HFFc6 (cell line): ENCODE measurements at regions not wholly inside any gene's neighbourhood (a gene's known extent, or its start where the extent isn't known, plus 50 kb on each side); places are given as distances from the start of the nearest gene placed in this dataset.

ENCODE experiments used
- DNase-seq: peaks from one replicate; pipeline ENCODE4 v3.0.0-alpha.2; 2018
- H3K27ac Mint-ChIP-seq: 2 replicates; pipeline ENCODE4 v1.8.0; 2020; ENCODE audit warnings: mild to moderate bottlenecking, mixed read lengths
- H3K27me3 Mint-ChIP-seq: 2 replicates; pipeline ENCODE4 v1.8.0; 2021; ENCODE audit warnings: mild to moderate bottlenecking, moderate library complexity, mixed read lengths; ENCODE audit not compliant: insufficient read depth
- H3K36me3 Mint-ChIP-seq: 2 replicates; pipeline ENCODE4 v1.8.0; 2021; ENCODE audit warnings: low read depth, mixed read lengths
- H3K4me1 Mint-ChIP-seq: 2 replicates; pipeline ENCODE4 v1.8.0; 2020; ENCODE audit warnings: low read depth, mixed read lengths
- H3K4me3 Mint-ChIP-seq: 2 replicates; pipeline ENCODE4 v1.8.0; 2020; ENCODE audit warnings: mild to moderate bottlenecking, moderate library complexity, mixed read lengths
- H3K9me3 Mint-ChIP-seq: 2 replicates; pipeline ENCODE4 v1.8.0; 2020; ENCODE audit warnings: mild to moderate bottlenecking, mixed read lengths
- TF ChIP-seq, protein P1 (sequence below): fragments of 200-600 bp; sonication (generic); IDR thresholded peaks from 2 replicates; pipeline ENCODE4 v1.5.0; 2021; ENCODE audit warnings: antibody characterized with exemption, mild to moderate bottlenecking

DNA sequence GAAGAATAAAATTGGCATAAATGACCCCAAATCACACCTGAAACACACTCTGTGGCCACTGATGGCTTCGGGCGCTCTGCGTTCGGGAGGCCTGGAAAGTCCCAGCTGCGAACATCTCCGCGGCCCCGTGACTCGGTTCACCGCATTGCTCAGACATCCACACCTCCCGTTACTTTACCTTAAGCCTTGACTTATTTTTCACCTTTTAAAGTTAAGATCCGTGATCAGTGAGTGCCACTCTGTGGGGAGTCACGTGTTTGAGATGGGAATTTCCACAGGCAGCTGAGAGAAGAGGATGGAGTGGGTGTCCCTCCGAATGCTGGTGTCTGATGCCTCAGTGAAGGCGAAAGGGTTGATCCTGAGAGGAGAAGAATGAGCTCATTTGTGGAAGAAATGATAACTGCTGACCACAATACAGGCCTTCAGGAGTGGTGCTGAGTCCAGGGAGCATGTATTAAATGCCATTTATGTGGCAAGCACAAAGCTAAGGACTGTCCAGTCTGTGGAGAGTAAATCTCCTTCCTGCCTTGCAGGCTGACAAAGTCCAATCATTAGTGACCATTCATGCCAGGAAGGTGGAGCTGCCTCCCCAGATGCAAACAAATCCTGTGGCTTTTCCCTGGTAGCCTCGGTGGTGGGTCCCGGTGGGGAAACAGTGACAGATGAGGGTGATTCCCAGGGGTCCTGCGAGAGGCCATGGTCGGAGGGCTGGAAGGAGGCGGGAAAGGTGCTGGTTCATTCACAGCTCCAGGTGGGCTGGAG is 168.8 kb downstream of the RTP5 start:
- Mint-ChIP-seq H3K9me3 (peaks cover 7% of the 10 kb centered on the region), H3K36me3 (peaks cover 6% of the 10 kb centered on the region)
- DNase-seq: no peak

DNA sequence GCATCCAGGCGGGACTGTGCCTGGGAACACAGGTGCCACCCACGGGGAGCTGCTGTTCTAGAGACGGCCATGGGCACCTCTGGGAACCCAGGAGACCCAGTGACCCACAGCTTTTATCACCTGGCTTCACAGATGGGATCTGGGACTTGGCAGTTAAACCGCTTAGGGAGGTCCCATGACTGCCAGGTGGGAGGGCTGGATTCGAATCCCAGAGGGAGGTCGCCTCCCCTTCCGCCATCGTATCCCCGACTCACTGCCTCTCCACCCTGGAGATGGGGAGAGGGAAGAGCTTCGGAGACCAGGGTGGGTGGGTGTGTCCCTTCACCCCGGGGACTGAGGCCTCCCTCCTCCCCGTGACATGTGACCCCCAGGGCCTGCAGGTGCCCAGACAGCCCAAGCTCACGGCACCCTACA is 169.4 kb downstream of the RTP5 start:
- no peak overlapping the region for H3K4me3 Mint-ChIP-seq
- H3K36me3 Mint-ChIP-seq: peaks cover 6% of the 10 kb centered on the region
- no peak overlapping the region for H3K27ac Mint-ChIP-seq
- H3K27me3 Mint-ChIP-seq: peaks cover 47% of the 10 kb centered on the region
- TF ChIP-seq, protein P1, sequence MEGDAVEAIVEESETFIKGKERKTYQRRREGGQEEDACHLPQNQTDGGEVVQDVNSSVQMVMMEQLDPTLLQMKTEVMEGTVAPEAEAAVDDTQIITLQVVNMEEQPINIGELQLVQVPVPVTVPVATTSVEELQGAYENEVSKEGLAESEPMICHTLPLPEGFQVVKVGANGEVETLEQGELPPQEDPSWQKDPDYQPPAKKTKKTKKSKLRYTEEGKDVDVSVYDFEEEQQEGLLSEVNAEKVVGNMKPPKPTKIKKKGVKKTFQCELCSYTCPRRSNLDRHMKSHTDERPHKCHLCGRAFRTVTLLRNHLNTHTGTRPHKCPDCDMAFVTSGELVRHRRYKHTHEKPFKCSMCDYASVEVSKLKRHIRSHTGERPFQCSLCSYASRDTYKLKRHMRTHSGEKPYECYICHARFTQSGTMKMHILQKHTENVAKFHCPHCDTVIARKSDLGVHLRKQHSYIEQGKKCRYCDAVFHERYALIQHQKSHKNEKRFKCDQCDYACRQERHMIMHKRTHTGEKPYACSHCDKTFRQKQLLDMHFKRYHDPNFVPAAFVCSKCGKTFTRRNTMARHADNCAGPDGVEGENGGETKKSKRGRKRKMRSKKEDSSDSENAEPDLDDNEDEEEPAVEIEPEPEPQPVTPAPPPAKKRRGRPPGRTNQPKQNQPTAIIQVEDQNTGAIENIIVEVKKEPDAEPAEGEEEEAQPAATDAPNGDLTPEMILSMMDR: no peak
- peaks cover 7% of the 10 kb centered on the region for H3K9me3 Mint-ChIP-seq
- no peak for DNase-seq
- H3K4me1 Mint-ChIP-seq: no peaks in the 10 kb centered on the region

More for the DNA sequence above, 168.8 kb downstream of the RTP5 start:
- H3K27me3 Mint-ChIP-seq: peaks cover 50% of the 10 kb centered on the region
- TF ChIP-seq, protein P1: no peak
- H3K27ac Mint-ChIP-seq: no peak overlapping the region
- no peaks in the 10 kb centered on the region for H3K4me1 Mint-ChIP-seq
- H3K4me3 Mint-ChIP-seq: no peak overlapping the region

DNA sequence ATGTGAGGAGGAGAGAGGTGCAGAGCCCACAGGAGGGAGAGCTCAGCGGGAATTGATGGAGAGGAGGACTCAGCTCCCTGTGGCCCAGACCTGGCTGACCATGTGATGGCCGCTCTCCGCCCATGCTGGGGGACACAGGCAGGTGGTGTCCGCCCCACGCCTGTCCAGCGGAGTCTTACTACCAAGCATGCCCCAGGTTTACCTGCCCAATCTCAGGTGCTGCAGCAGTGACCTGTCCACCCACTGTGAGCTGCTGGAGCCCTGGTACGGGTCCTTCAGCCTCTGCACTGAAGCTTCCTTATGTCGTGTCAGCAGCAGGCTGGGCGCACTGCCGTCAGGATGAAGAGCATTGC is 170.8 kb downstream of the RTP5 start:
- H3K4me3 Mint-ChIP-seq: no peak overlapping the region
- no peak for DNase-seq
- H3K4me1 Mint-ChIP-seq: no peaks in the 10 kb centered on the region
- H3K27me3 Mint-ChIP-seq: peaks cover 40% of the 10 kb centered on the region
- TF ChIP-seq, protein P1: no peak
- H3K36me3 Mint-ChIP-seq: peaks cover 6% of the 10 kb centered on the region
- peaks cover 18% of the 10 kb centered on the region for H3K9me3 Mint-ChIP-seq
- no peak overlapping the region for H3K27ac Mint-ChIP-seq

DNA sequence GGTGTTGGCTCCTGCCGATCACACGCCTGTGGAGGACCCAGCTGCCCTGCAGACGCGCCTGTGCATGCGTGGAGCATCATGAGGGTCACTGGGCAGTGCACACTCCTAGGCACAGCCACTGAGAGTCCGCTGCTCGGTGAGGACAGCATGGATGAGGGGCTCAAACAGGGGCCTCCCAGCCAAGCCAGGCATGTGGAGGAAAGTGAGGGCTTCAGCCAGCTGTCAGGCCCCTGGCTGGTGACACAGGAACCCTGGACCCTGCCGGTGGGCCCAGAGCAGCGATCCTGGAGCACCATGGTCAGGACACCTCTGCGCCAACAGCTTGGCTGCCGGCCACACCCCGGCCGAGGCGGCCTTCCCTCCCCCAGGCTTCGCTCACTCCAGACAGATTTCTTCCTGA is 171.2 kb downstream of the RTP5 start:
- peaks cover 6% of the 10 kb centered on the region for H3K36me3 Mint-ChIP-seq
- TF ChIP-seq, protein P1: no peak
- DNase-seq: no peak
- H3K4me3 Mint-ChIP-seq: no peak overlapping the region
- H3K27me3 Mint-ChIP-seq: peaks cover 36% of the 10 kb centered on the region
- peaks cover 19% of the 10 kb centered on the region for H3K9me3 Mint-ChIP-seq
- H3K4me1 Mint-ChIP-seq: no peaks in the 10 kb centered on the region
- no peak overlapping the region for H3K27ac Mint-ChIP-seq

DNA sequence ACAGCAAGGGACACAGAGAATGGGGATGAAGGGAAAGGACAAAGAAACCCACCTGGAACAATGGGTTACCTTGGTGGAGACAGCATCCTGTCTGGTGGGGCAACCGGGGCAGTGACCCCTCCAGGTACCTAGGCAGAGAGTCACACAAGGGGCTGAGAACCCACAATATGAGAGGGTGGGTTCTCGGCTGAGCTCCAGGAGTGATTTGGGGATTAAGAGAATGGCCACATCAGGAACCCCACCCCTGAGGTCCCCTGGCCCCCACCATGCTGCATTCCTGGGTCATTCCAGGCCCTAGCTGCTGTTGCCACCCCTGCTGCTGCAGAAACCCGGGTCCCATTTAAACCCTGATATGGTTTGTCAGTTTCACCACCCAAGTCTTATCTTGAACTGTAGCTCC is 172.3 kb downstream of the RTP5 start:
- Mint-ChIP-seq H3K4me1 (no peaks in the 10 kb centered on the region), H3K27me3 (peaks cover 28% of the 10 kb centered on the region), H3K27ac (no peak overlapping the region), H3K9me3 (peaks cover 27% of the 10 kb centered on the region), H3K4me3 (no peak overlapping the region), H3K36me3 (peaks cover 12% of the 10 kb centered on the region)
- TF ChIP-seq, protein P1: no peak
- no peak for DNase-seq
